ENCODE measurements at regions not wholly inside any gene's neighbourhood (a gene's known extent, or its start where the extent isn't known, plus 50 kb on each side); places are given as distances from the start of the nearest gene placed in this dataset.

GRCh38 chr12:127179176-127179575, 1087.8 kb upstream of the TMEM132C start:
- TF ChIP-seq CTCF (conservative IDR thresholded peaks at IDR 0.05), result no peak
- H4K91ac ChIP-seq (ENCODE audit: insufficient read length, low read depth, low read length), result no peak overlapping the region

More at GRCh38 chr12:127179176-127179575, 1087.8 kb upstream of the TMEM132C start:
- Histone ChIP-seq H4K20me1 (ENCODE audit: control insufficient read depth, insufficient read depth, insufficient read length) (no peaks in the 10 kb centered on the region), H3K79me2 (ENCODE audit: insufficient read depth, low read length) (no peaks in the 10 kb centered on the region), H3K9me3 (ENCODE audit: control insufficient read depth, low read depth, low read length) (peaks cover 13% of the 10 kb centered on the region), H2AFZ (ENCODE audit: low read length) (no peak overlapping the region), H3K27me3 (ENCODE audit: insufficient read depth, low read length) (no peaks in the 10 kb centered on the region), H3T11ph (ENCODE audit: low read length) (no peak overlapping the region), H4K8ac (replicated peaks; ENCODE audit: insufficient read length, low read depth, low read length) (no peak overlapping the region), H2BK12ac (ENCODE audit: insufficient read length, low read depth, low read length) (no peak overlapping the region), H3K56ac (ENCODE audit: insufficient read length, low read depth, low read length) (no peak overlapping the region), H2AK5ac (ENCODE audit: insufficient read length, low read length) (no peak overlapping the region), H3K27ac (ENCODE audit: insufficient read length, low read depth, low read length) (no peak overlapping the region), H3K23me2 (ENCODE audit: insufficient read length, low read depth, low read length, poor library complexity, severe bottlenecking) (no peaks in the 10 kb centered on the region), H3K14ac (ENCODE audit: insufficient read depth, low read length) (no peak overlapping the region), H3K4me2 (ENCODE audit: insufficient read depth, insufficient read length, low read length) (no peak overlapping the region), H3K23ac (ENCODE audit: insufficient read length, low read depth, low read length) (no peak overlapping the region), H2BK20ac (ENCODE audit: low read depth, low read length, poor library complexity, severe bottlenecking) (no peak overlapping the region), H3K18ac (ENCODE audit: insufficient read length, low read depth, low read length) (no peak overlapping the region), H2BK5ac (ENCODE audit: insufficient read length, low read length) (no peak overlapping the region), H3K9ac (ENCODE audit: extremely low read depth, insufficient read length, low read length) (no peak overlapping the region), H2BK120ac (ENCODE audit: low read depth, low read length, poor library complexity, severe bottlenecking) (no peak overlapping the region), H3K4me1 (ENCODE audit: insufficient read depth, low read length) (no peaks in the 10 kb centered on the region), H3K4ac (ENCODE audit: low read depth, low read length) (no peak overlapping the region), H2BK15ac (ENCODE audit: low read depth, low read length) (no peak overlapping the region), H4K5ac (ENCODE audit: insufficient read length, low read depth, low read length) (no peak overlapping the region), H3K79me1 (ENCODE audit: insufficient read depth, low read depth, low read length, poor library complexity, severe bottlenecking) (no peaks in the 10 kb centered on the region)
- Mint-ChIP-seq H3K36me3 (ENCODE audit: insufficient read depth in 1 of 3, low read depth in 3 of 3) (peaks cover 7 to 16% (median 16%) of the 10 kb centered on the region in 3 experiments), H3K4me3 (no peak overlapping the region), H3K4me1 (no peaks in the 10 kb centered on the region; a peak in 1 of 4 replicates), H3K9me3 (peaks cover 23 to 35% of the 10 kb centered on the region in 2 experiments), H3K27me3 (ENCODE audit: low read depth) (peaks cover 2% of the 10 kb centered on the region; the same call in 1 of the 2 replicates), H3K27ac (no peak overlapping the region)
- 100% methylated on average over 1 of the region's 6 CpGs for WGBS (ENCODE audit: extremely low coverage, insufficient read length, low lambda C conversion rate)
- DNase-seq, result no peak

Measured in H9 (cell line).